ENCODE measurements at regions not wholly inside any gene's neighbourhood (a gene's known extent, or its start where the extent isn't known, plus 50 kb on each side); places are given as distances from the start of the nearest gene placed in this dataset.

- Histone ChIP-seq H3K27ac (no peak overlapping the region), H3K27me3 (replicated peaks) (no peaks in the 10 kb centered on the region), H3K4me3 (ENCODE audit: low read depth, low read length) (no peak overlapping the region), H3K36me3 (replicated peaks) (no peaks in the 10 kb centered on the region)
- DNase-seq, result no peak
- in situ Hi-C loops (cut with HindIII; ENCODE audit: low pct_ligation_motif_present, low sequenced_read_pairs), result no loop called here
- no peak for TF ChIP-seq CTCF (IDR thresholded peaks at IDR 0.05; ENCODE audit: low read depth, low read length, missing control alignments)
These were observed 52.6 kb upstream of the ARX start for GRCh38 chrX:25068340-25068739.

- in situ Hi-C loops (cut with HindIII; ENCODE audit: low pct_ligation_motif_present, low sequenced_read_pairs), result no loop called here
- DNase-seq, result no peak
- Histone ChIP-seq H3K27me3 (replicated peaks) (no peaks in the 10 kb centered on the region), H3K36me3 (replicated peaks) (no peaks in the 10 kb centered on the region), H3K27ac (no peak overlapping the region), H3K4me3 (ENCODE audit: low read depth, low read length) (no peak overlapping the region)
- TF ChIP-seq CTCF (IDR thresholded peaks at IDR 0.05; ENCODE audit: low read depth, low read length, missing control alignments), result no peak
These were observed 51.8 kb upstream of the ARX start for GRCh38 chrX:25067271-25068172.

- no peak overlapping the region for H3K27ac ChIP-seq
- DNase-seq, result no peak
- TF ChIP-seq CTCF (IDR thresholded peaks at IDR 0.05; ENCODE audit: low read depth, low read length, missing control alignments), result no peak
- H3K36me3 ChIP-seq (replicated peaks), result no peaks in the 10 kb centered on the region
- H3K4me3 ChIP-seq (ENCODE audit: low read depth, low read length), result no peak overlapping the region
- in situ Hi-C loops (cut with HindIII; ENCODE audit: low pct_ligation_motif_present, low sequenced_read_pairs), result no loop called here
- H3K27me3 ChIP-seq (replicated peaks), result no peaks in the 10 kb centered on the region
These were observed 50.4 kb upstream of the ARX start for GRCh38 chrX:25066131-25066530.

Measured in brain microvascular endothelial cell (primary cell).